GM12891 (cell line): ENCODE measurements at regions not wholly inside any gene's neighbourhood (a gene's known extent, or its start where the extent isn't known, plus 50 kb on each side); places are given as distances from the start of the nearest gene placed in this dataset.

ENCODE experiments used
- PAX5 ChIP-seq: IDR thresholded peaks from 2 replicates; pipeline ENCODE4 v1.6.1; 2011; ENCODE audit warnings: low read length, moderate library complexity, mild to moderate bottlenecking; ENCODE audit not compliant: insufficient read depth, severe bottlenecking
- POLR2A ChIP-seq: IDR thresholded peaks from 2 replicates; pipeline ENCODE4 v1.6.1; 2011; ENCODE audit warnings: low read depth, low read length, control low read depth
- POLR2AphosphoS5 ChIP-seq: IDR thresholded peaks from 2 replicates; pipeline ENCODE4 v1.6.1; 2011; ENCODE audit warnings: low read depth, low read length, control low read depth
- SPI1 ChIP-seq: IDR thresholded peaks from 2 replicates; pipeline ENCODE4 v1.6.1; 2011; ENCODE audit warnings: low read depth, low read length, control low read depth
- TAF1 ChIP-seq: IDR thresholded peaks from 2 replicates; pipeline ENCODE4 v1.6.1; 2011; ENCODE audit warnings: low read depth, low read length, control low read depth

- no peak for TF ChIP-seq POLR2A
- TF ChIP-seq POLR2AphosphoS5: no peak
- TF ChIP-seq TAF1: no peak
- no peak for TF ChIP-seq SPI1
- TF ChIP-seq PAX5: no peak
Measured at GRCh38 chr12:89156862-89157262, 195.4 kb downstream of the DUSP6 start.
